B cell (primary cell): ENCODE measurements at regions not wholly inside any gene's neighbourhood (a gene's known extent, or its start where the extent isn't known, plus 50 kb on each side); places are given as distances from the start of the nearest gene placed in this dataset.

Experiments used
- ATAC-seq: fragments of 200-7000 bp; cut with Tn5 transposase; one replicate; pipeline ENCODE4 v1.10.0; 2021; ENCODE audit warnings: low read depth, mild to moderate bottlenecking, moderate number of reproducible peaks, moderate library complexity
- CTCF ChIA-PET: fragments of 350-600 bp; sonication (Branson Sonifier 250); formaldehyde crosslinking; loops from one replicate; lab custom pipeline; 2021; ENCODE audit warnings: antibody characterized with exemption, inconsistent platforms; lab: Charles Lee
- POLR2A ChIA-PET: fragments of 350-600 bp; sonication (Branson Sonifier 250); formaldehyde crosslinking; loops from one replicate; lab custom pipeline; 2021; ENCODE audit warnings: antibody characterized with exemption; lab: Charles Lee
- DNase-seq: peaks from one replicate; pipeline ENCODE4 v3.0.0; 2013
- H2AFZ ChIP-seq: 2 replicates; pipeline ENCODE4 v1.6.1; 2012; ENCODE audit warnings: mild to moderate bottlenecking, low read depth, low read length; ENCODE audit not compliant: insufficient read depth, poor library complexity, severe bottlenecking
- H3K27ac ChIP-seq, 2 donors: 1 replicate in 1 of 2; 2 replicates in 1 of 2; pipeline ENCODE4 v1.5.1; 2012 to 2013; ENCODE audit warnings: low read length in 2 of 2, mild to moderate bottlenecking in 2 of 2, moderate library complexity in 1 of 2
- H3K27me3 ChIP-seq, 4 experiments: fragments of 200-600 bp in 1 of 4; sonication (generic) in 1 of 4; replicated peaks in 1 of 4; 1 replicate in 2 of 4; 2 replicates in 2 of 4; pipeline versions ENCODE4 v1.6.1 to v1.7.0; 2013 to 2016; ENCODE audit warnings: low read length in 3 of 4, mild to moderate bottlenecking in 2 of 4, mixed read lengths in 1 of 4, moderate library complexity in 1 of 4; ENCODE audit not compliant: insufficient read depth in 4 of 4, control insufficient read depth in 3 of 4; ENCODE audit errors: control extremely low read depth in 1 of 4
- H3K36me3 ChIP-seq, 2 experiments: replicated peaks in 1 of 2; 1 replicate in 1 of 2; 2 replicates in 1 of 2; pipeline versions ENCODE4 v1.6.1 to v1.7.1; 2013; ENCODE audit warnings: low read length in 1 of 2; ENCODE audit not compliant: insufficient read depth in 2 of 2, control insufficient read depth in 1 of 2; ENCODE audit errors: control extremely low read depth in 1 of 2, extremely low read depth in 1 of 2
- H3K4me1 ChIP-seq, 2 donors: fragments of 200-600 bp in 1 of 2; sonication (generic) in 1 of 2; 1 replicate in 1 of 2; 2 replicates in 1 of 2; pipeline versions ENCODE4 v1.5.1 to v1.6.1; 2013 to 2017; ENCODE audit warnings: low read length in 2 of 2; ENCODE audit not compliant: control insufficient read depth in 2 of 2, insufficient read depth in 2 of 2
- H3K4me2 ChIP-seq: replicated peaks from 2 replicates; pipeline ENCODE3; 2012; ENCODE audit warnings: mild to moderate bottlenecking, low read depth, low read length; ENCODE audit not compliant: poor library complexity, severe bottlenecking
- H3K4me3 ChIP-seq, 5 experiments: fragments of 200-600 bp in 1 of 5; sonication (generic) in 1 of 5; 1 replicate in 3 of 5; 2 replicates in 2 of 5; pipeline versions ENCODE4 v1.5.1 to v1.7.0; 2011 to 2016; ENCODE audit warnings: low read length in 4 of 5, mild to moderate bottlenecking in 4 of 5, low read depth in 2 of 5, control low read depth in 1 of 5, moderate library complexity in 1 of 5; ENCODE audit not compliant: insufficient read depth in 1 of 5; ENCODE audit errors: control extremely low read depth in 1 of 5, extremely low read depth in 1 of 5
- H3K79me2 ChIP-seq: fragments of 200-600 bp; sonication (generic); one replicate; pipeline ENCODE4 v1.6.0; 2016; ENCODE audit warnings: low read length; ENCODE audit not compliant: control insufficient read depth, insufficient read depth
- H3K9ac ChIP-seq: fragments of 200-600 bp; sonication (generic); 2 replicates; pipeline ENCODE4 v1.6.1; 2017; ENCODE audit warnings: mild to moderate bottlenecking, low read length, moderate library complexity
- H3K9me3 ChIP-seq, 3 donors: one replicate each; pipeline versions ENCODE4 v1.6.1 to v1.7.1; 2013; ENCODE audit warnings: low read length in 2 of 3; ENCODE audit not compliant: control insufficient read depth in 2 of 3, insufficient read depth in 1 of 3; ENCODE audit errors: control extremely low read depth in 1 of 3
- H4K20me1 ChIP-seq: 2 replicates; pipeline ENCODE4 v1.6.0; 2012; ENCODE audit warnings: mild to moderate bottlenecking, low read length; ENCODE audit not compliant: insufficient read depth, control insufficient read depth, poor library complexity, severe bottlenecking
- H3K27ac Mint-ChIP-seq: one replicate; pipeline ENCODE4 v1.8.0; 2021; ENCODE audit warnings: mixed read lengths
- H3K27me3 Mint-ChIP-seq: one replicate; pipeline ENCODE4 v1.8.0; 2021; ENCODE audit warnings: mixed read lengths
- H3K4me1 Mint-ChIP-seq: one replicate; pipeline ENCODE4 v1.8.0; 2021; ENCODE audit warnings: mixed read lengths
- H3K4me3 Mint-ChIP-seq: one replicate; pipeline ENCODE4 v1.8.0; 2021; ENCODE audit warnings: mixed read lengths
- H3K9me3 Mint-ChIP-seq: one replicate; pipeline ENCODE4 v1.8.0; 2022; ENCODE audit warnings: mixed read lengths; ENCODE audit not compliant: insufficient read depth
- CTCF ChIP-seq: fragments of 200-600 bp; IDR thresholded peaks from one replicate; pipeline ENCODE4 v1.8.0; 2022; ENCODE audit warnings: antibody characterized with exemption, mild to moderate bottlenecking
- EZH2 ChIP-seq: IDR thresholded peaks from 2 replicates; pipeline ENCODE4 v1.6.1; 2012; ENCODE audit warnings: borderline replicate concordance, low read depth, mild to moderate bottlenecking, moderate library complexity, low read length; ENCODE audit not compliant: insufficient read depth, poor library complexity, severe bottlenecking
- WGBS: methylation state at CpG from one replicate; pipeline ENCODE4 v1.1.5; 2013; ENCODE audit warnings: missing lambda C conversion rate; ENCODE audit not compliant: insufficient coverage; 5-methylcytosine and 5-hydroxymethylcytosine counted together
- intact Hi-C: fragments of 100-400 bp; cut with micrococcal nuclease; formaldehyde crosslinking; loops from one replicate; pipeline ENCODE4 v1.10.0; 2022

GRCh38 chr15:83372434-83372891 lies 74.7 kb upstream of the SH3GL3 start:
- Mint-ChIP-seq H3K27me3 (peaks cover 68% of the 10 kb centered on the region), H3K4me3 (no peak overlapping the region), H3K9me3 (no peaks in the 10 kb centered on the region), H3K27ac (no peak overlapping the region), H3K4me1 (no peaks in the 10 kb centered on the region)
- 46% methylated on average over 8 of the region's 9 CpGs for WGBS
- no peak overlapping the region for H3K4me2 ChIP-seq
- H3K79me2 ChIP-seq: no peaks in the 10 kb centered on the region
- no peaks in the 10 kb centered on the region for H3K4me1 ChIP-seq
- H2AFZ ChIP-seq: no peak overlapping the region
- H3K9ac ChIP-seq: no peak overlapping the region
- H3K4me3 ChIP-seq: no peak overlapping the region
- peaks cover 0 to 16% (median 1%) of the 10 kb centered on the region in 4 experiments for H3K27me3 ChIP-seq
- ATAC-seq: no peak
- H3K9me3 ChIP-seq: peaks cover 0 to 4% (median 3%) of the 10 kb centered on the region in 3 donors
- CTCF ChIA-PET: no interaction called here
- no peaks in the 10 kb centered on the region for H3K36me3 ChIP-seq
- POLR2A ChIA-PET: no interaction called here
- no peak overlapping the region for H3K27ac ChIP-seq
- intact Hi-C loops: no loop called here
- DNase-seq: no peak
- H4K20me1 ChIP-seq: no peaks in the 10 kb centered on the region
- no peak for TF ChIP-seq EZH2
- no peak for TF ChIP-seq CTCF

GRCh38 chr15:83378921-83379578 lies 68.1 kb upstream of the SH3GL3 start:
- CTCF ChIA-PET: no interaction called here
- 11% methylated on average over 32 of the region's 34 CpGs for WGBS
- H4K20me1 ChIP-seq: no peaks in the 10 kb centered on the region
- no peak overlapping the region for H3K4me2 ChIP-seq
- no peaks in the 10 kb centered on the region for H3K36me3 ChIP-seq
- DNase-seq (no peak), ATAC-seq (no peak)
- no peak overlapping the region for H3K9ac ChIP-seq
- H3K4me3 Mint-ChIP-seq: no peak overlapping the region
- intact Hi-C loops: no loop called here
- H3K4me1 Mint-ChIP-seq: no peaks in the 10 kb centered on the region
- H3K27ac ChIP-seq: no peak overlapping the region
- peaks cover 49% of the 10 kb centered on the region for H3K27me3 Mint-ChIP-seq
- H3K4me3 ChIP-seq: no peak overlapping the region
- TF ChIP-seq EZH2: no peak
- no peak for TF ChIP-seq CTCF
- POLR2A ChIA-PET: no interaction called here
- H3K27ac Mint-ChIP-seq: no peak overlapping the region
- H3K9me3 ChIP-seq: peaks cover 0 to 3% (median 0%) of the 10 kb centered on the region in 3 donors
- H3K9me3 Mint-ChIP-seq: no peaks in the 10 kb centered on the region
- H3K27me3 ChIP-seq: peaks cover 0 to 37% (median 4%) of the 10 kb centered on the region in 4 experiments
- no peaks in the 10 kb centered on the region for H3K4me1 ChIP-seq
- H2AFZ ChIP-seq: no peak overlapping the region
- no peaks in the 10 kb centered on the region for H3K79me2 ChIP-seq
